ENCODE measurements at regions not wholly inside any gene's neighbourhood (a gene's known extent, or its start where the extent isn't known, plus 50 kb on each side); places are given as distances from the start of the nearest gene placed in this dataset.
A peak's percentile ranks its signal among the peaks of the same experiment; 100 is the strongest.

DNA sequence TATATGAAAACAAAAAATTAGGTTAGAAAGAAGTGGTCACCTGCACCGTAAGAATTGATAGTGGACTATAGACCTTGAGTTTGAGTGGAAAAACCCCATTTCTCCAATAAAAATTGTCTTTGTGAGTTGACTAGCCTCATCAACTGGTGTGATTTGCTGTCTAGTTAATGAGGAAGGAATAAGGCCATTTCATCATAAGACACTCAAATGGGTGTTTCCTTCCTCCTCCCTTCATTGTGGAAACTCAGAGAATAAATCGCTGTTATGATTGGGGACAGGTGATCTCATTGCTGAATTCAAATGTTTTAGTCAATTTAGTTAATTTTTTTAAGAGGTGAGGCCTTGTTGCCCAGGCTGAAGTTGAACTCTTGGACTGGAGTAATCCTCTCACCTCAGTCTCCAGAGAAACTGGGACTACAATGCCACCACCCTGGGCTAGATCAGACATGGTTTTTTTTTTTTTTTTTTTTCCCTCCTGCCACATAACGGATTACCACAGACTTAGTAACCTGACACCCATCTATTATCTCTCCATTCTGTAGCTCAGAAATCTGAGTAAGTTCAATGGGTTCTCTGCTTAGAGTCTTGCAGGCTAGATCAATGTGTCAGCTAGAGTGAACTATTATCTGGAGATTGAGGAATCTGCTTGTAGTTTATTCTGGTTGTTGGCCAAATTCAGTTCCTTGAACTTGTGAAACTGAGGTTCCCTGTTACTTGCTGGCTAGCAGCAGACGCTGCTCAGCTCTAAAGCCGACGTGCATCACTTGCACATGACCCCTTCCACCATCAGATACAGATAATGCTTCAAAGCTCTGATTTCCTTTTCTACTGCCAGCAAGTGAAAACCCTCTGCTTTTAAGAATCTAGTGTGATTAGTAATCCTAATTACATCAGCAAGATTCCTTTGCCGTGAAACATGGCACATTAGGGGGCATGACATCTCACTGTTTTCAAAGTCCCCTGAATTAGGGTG is 663.8 kb upstream of the CDH9 start:
- DNase-seq (ENCODE audit: low spot score) = peak; percentile 52

GRCh38 chr5:27700526-27700925 is 662.1 kb upstream of the CDH9 start:
- DNase-seq (ENCODE audit: low spot score) = no peak

DNA sequence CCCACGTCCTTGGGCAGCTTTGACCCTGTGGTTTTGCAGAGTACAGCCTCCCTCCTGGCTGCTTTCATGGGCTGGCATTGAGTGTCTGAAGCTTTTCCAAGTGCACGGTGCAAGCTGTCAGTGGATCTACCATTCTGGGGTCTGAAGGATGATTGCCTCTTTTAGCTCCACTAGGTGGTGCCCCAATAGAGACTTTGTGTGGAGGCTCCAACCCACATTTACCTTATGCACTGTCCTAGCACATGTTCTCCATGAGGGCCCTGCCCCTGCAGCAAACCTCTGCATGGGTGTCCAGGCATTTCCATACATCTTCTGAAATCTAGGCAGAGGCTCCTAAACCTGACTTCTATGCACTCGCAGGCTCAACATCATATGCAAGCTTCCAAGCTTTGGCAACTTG is 644.2 kb upstream of the CDH9 start:
- peak; percentile 21 for DNase-seq (ENCODE audit: low spot score)

DNA sequence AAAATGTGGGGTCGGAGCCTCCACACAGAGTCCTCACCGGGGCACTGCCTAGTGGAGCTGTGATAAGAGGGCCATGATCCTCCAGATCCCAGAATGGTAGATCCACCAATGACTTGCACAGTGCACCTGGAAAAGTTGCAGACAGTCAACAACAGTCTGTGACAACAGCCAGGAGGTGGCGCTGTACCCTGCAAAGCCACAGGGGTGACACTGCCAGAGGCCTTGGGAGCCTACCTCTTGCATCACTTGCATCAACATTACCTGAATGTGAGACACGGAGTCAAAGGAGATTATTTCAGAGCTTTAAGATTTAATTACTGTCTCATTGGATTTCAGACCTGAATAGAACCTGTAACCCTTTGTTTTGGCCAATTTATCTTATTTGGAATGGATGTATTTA is 614.1 kb upstream of the CDH9 start:
- DNase-seq (ENCODE audit: low spot score) = no peak

- DNase-seq (ENCODE audit: low spot score) = no peak
Measured at GRCh38 chr5:27639005-27639612, 600.7 kb upstream of the CDH9 start.

DNA sequence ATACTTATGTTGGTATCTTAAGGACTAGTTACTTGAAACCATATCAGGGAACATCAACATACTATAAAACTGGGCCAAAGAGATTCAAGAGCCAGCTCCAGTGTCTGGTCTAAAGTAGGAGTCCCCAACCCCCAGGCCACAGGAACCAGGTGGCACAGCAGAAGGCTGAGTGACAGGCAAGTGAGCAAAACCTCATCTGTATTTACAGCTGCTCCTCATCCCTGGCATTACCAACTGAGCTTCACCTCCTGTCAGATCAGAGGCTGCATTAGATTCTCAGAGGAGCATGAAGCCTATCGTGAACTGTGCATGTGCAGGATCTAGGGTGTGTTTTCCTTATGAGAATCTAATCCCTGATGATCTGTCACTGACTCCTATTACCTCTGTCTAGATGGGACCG is 581.6 kb upstream of the CDH9 start:
- no peak for DNase-seq (ENCODE audit: low spot score)

DNA sequence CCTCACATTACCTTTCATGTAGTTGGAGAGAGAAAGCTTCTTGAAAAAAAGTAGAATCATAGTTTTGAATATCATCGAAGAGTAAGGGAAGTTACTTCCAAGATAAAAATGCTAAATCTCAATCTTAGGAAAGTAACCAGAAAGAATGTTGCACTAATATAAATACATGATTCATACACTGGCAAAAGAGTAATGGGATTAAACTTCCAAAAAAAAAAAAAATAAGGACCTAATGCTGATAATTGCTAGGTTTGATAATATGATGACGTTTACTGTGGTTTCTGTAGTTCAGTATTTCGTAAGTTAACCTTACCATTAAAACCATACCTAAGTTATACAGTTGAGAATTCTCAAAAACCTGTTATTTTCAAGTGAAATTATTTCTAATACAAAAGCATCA is 573.8 kb upstream of the CDH9 start:
- no peak for DNase-seq (ENCODE audit: low spot score)

DNA sequence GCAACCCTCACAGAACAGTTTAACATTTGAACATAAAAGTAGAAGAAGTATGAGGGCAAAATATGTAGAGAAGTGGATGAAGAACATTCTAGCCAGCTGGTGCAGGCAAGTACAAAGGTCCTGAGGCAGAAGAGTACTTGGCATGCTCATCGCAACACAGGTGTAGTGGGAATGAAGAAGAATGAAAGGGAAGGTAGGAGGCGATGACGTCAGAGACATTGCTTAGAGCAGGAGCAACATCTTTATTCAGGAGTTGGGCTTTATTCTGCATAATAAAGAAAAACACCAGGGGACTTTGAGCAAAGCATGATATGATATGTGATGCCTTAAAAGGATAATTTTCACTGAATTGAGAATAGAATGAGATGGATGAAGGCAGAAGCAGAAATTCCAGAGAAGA is 570.6 kb upstream of the CDH9 start:
- DNase-seq (ENCODE audit: low spot score) = no peak

GRCh38 chr5:27598576-27598975 is 560.2 kb upstream of the CDH9 start:
- DNase-seq (ENCODE audit: low spot score) = peak; percentile 3

GRCh38 chr5:27594141-27594540 is 555.8 kb upstream of the CDH9 start:
- no peak for DNase-seq (ENCODE audit: low spot score)

DNA sequence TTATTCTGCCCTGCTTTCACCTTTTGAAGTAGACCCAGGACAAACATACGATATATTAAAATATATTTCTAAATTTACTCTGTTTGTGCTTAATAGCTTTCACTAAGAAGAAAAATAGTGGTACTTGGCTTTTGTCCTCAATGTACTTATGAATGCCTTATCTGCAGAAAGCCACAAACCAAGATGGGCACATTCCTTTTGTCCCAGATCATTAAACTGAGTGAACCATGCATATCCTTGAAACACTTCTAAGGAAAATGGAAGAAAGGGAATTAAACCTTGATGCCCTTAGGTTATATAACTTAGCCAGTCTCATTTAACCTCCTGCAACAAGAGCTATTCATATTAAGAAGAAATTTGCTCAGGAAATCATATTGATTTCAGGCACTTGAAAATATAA is 553.8 kb upstream of the CDH9 start:
- peak; percentile 83 for DNase-seq (ENCODE audit: low spot score)

DNA sequence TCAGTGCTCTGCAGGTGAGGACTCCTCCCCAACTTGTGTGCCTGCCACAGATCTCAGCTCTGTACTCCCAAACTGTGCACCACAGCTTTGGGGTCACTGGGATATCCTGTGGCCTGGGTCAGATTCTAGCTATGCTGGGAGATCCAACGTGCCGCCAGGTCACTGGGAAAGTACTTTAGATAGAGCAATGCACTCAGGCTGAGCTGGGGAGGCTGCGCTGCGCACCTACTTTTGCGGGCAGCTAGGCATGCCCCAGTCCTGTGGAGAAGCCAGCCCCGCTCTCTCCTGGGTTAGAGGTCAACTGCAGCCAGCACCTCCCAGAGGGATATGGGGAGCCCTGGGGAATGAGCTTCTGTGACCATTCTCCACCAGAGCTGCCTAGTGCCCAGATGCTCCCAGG is 552.1 kb upstream of the CDH9 start:
- DNase-seq (ENCODE audit: low spot score) = no peak

- no peak for DNase-seq (ENCODE audit: low spot score)
Measured at GRCh38 chr5:27578279-27578678, 539.9 kb upstream of the CDH9 start.

DNA sequence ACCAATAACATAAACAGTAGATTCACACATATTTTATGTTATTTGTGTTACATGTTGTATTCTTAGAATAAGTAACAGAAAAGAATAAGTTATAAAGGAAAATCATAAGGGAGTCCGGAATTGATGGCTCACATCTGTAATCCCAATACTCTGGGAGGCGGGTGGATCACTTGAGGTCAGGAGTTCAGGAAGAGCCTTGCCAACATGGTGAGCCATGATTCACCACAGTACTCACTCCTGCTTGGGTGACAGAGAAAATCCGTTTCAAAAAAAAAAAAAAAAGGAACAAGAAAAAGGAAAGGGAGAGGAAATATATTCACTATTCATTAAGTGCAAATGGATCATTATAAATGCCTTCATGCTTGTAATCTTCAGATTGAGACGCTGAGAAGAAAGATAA is 533.3 kb upstream of the CDH9 start:
- DNase-seq (ENCODE audit: low spot score) = no peak

GRCh38 chr5:27568811-27569210 is 530.4 kb upstream of the CDH9 start:
- no peak for DNase-seq (ENCODE audit: low spot score)

DNA sequence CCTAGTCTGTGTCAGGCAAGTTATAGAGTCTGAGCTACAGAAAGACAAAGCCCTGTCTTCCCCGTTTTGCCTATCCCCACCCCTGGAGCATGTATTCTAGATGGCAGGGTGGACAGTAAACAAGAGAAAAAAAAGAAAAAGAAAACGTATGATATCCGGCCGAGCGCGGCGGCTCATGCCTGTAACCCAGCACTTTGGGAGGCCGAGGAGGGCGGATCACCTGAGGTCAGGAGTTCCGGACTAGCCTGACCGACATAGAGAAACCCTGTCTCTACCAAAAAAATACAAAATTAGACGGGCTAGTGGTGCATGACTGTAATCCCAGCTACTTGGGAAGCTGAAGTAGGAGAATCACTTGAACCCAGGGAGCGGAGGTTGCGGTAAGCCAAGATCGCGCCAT is 523.0 kb upstream of the CDH9 start:
- no peak for DNase-seq (ENCODE audit: low spot score)

DNA sequence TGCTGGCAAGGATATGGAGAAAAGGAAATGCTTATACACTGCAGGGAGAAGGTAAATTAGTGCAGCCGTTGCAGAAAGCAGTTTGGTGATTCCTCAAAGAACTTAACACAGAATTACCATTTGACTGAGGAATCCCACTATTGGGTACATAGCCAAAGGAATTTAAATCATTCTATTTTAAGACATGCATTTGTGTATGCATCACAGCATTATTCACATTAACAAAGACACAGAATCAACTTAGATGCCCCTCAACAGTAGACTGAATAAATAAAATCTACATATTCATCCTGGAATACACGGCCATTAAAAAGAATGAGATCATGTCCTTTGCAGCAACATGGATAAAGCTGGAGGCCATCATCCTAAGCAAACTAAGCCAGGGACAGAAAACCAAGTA is 510.1 kb upstream of the CDH9 start:
- DNase-seq (ENCODE audit: low spot score) = no peak

GRCh38 chr5:27535031-27535557 is 496.7 kb upstream of the CDH9 start:
- DNase-seq (ENCODE audit: low spot score) = no peak

DNA sequence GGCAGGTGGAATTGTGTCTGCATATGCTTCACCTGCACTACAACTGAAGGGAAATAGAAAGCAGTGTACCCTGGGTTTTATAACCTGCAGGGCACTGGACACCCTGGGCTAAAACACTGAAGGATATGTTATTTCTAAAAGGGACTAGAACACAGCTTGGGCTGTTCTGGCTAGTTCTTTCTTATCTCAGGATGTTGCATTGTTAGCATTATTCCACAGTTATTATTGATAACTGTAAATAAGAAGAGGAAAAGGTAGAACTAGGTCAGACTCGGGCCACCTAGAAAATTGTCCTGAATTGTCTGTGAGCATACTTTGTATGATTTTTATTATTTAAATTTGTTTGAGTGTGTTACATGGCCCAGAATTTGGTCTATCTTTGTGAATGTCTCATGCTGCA is 493.9 kb upstream of the CDH9 start:
- no peak for DNase-seq (ENCODE audit: low spot score)

- DNase-seq (ENCODE audit: low spot score) = no peak
Measured at GRCh38 chr5:27524515-27524914, 486.1 kb upstream of the CDH9 start.

- DNase-seq (ENCODE audit: low spot score) = no peak
Measured at GRCh38 chr5:27523629-27524028, 485.2 kb upstream of the CDH9 start.

GRCh38 chr5:27516437-27516836 is 478.1 kb upstream of the CDH9 start:
- peak; percentile 35 for DNase-seq (ENCODE audit: low spot score)

DNA sequence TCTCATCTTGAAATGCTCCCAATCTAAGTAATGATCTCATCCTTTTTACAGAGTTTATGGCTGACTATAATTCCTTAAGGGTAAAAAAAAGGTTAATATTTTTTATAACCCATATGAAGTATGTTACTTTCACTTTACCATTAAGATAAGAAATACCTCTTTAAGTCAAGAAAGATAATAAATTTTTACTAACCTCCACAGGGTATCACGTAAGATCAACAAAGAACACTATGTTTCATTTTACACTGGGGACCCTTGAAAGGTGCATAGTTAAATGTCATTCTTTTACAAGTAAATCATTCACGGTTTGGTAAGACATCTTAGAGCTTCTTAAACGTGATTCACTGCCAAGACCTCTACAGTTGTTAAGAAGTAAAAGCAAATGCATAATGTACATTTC is 472.7 kb upstream of the CDH9 start:
- DNase-seq (ENCODE audit: low spot score) = peak; percentile 25

All from A172 (cell line).